ENCODE measurements at regions not wholly inside any gene's neighbourhood (a gene's known extent, or its start where the extent isn't known, plus 50 kb on each side); places are given as distances from the start of the nearest gene placed in this dataset.

DNA sequence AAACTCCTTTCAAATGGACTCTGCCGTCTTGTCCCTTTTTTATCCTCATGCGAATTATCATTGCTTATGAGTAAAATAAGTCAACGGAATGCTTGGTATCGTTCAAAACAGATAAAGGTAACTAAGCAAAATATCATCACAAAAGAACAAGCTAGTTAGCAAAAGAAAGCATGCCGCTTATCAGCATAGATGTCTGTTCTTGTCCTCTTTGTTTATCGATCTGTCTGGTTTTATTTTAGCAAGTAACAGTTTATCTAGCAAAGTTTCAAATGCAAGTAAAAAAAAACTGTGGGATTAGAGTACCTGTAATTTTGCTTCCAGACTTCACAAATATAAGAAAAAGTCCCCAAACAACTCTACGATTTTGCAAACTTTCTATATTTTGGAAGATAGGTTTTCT is 561.5 kb downstream of the USP25 start:
- DNase-seq (ENCODE audit: low read depth in 2 of 2, low spot score in 1 of 2) = no peak

- DNase-seq (ENCODE audit: low read depth in 2 of 2, low spot score in 1 of 2) = no peak
These were observed 564.3 kb downstream of the USP25 start for GRCh38 chr21:16294128-16294527.

DNA sequence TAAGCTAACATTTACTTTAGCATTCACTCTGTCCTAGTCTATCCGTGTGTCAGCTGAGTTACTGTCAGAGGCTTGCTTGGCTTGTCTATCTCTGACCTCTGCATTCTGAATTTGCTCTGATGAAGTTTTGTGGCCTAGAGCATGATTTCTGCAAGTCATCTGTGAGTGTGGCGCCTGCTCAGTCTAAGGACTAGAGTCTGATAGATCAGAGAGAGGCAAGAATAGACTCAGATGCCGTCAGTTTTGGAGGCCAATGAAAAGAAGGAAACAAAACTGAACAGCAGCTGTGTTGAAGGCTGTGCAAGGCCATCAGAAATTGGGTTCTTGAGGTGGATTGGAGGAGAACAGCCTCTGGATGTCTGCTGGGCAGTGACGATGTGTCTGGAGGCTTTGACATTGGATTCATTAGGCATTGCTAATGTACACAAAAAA is 573.1 kb downstream of the USP25 start:
- DNase-seq (ENCODE audit: low read depth in 2 of 2, low spot score in 1 of 2) = no peak

DNA sequence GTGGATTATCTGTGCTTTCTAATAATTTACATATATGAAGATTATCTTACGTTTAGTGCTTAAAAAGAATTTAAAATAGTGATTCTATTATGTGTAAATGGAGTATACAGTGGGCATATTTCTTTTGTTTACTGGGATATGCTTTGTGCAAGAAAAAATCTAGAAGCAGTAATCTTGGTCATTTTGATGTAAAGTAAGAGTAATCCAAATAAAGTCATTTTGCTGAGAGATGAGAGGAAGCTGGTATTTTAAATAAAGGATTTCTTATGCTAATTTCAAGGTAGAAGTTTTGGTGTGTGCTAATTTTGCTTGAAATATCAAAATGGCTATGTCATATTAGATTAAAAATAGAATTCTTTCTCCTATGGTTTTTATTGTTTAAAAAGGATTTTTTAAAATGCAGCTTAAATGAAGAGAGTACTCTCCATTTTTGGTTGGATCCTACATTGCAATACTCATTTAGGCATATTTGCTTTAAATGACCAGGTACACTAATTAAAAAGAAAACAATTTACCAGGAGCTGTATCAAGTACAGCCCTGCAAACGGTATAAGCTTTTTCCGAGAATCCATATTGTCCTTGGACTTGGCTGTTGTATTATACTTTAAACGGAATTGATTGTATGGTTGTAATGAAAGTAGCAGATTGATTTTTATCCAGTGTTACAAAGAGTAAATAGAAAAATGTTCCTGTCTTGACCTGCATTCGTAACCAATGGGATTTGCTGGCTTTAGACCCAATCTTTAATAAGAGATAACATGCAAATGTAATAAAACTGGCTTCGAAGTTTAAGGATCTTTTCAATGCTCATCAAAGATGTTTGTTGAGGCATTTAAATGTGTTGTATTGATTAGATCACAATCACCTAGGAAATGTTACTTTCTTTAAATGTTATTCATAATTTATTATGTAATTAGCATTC is 574.7 kb downstream of the USP25 start:
- no peak for DNase-seq (ENCODE audit: low read depth in 2 of 2, low spot score in 1 of 2)

DNA sequence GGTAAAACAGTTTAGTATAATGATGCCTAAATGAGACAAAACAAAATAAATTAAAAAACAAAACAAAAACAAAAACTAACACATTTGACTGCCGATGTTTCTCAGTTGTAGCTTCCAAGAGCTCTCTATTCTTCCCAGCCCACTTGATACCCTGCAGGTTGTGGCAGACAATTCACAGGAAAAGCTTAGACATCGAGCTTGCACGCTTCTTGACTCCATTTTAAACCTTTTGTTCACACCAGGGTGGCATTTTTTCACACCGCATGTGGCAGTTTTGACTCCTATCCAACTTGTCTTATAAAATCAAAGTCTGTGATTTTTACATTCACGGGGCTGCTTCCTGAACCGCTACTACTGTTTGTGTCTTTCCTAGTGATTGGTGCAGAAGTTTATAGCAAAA is 575.9 kb downstream of the USP25 start:
- no peak for DNase-seq (ENCODE audit: low read depth in 2 of 2, low spot score in 1 of 2)

DNA sequence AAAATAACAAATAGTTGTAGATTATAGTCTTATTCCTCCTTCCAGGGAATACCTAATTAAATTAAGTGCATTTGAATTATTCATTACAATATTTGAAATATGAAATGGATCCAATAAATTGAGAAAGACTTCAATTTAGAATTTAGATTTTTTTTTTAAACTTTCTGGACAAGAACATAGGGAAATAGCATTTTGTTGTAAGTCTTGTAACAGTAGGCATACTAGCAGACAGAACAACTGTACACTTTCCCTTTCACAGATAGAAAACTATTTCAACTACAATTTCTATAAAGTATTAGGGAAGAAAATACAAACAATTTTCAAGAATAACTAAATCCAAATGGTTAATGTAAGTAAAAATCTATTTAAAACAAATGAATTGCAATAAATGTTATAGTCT is 577.5 kb downstream of the USP25 start:
- no peak for DNase-seq (ENCODE audit: low read depth in 2 of 2, low spot score in 1 of 2)

- DNase-seq (ENCODE audit: low read depth in 2 of 2, low spot score in 1 of 2) = no peak
These were observed 578.5 kb downstream of the USP25 start for GRCh38 chr21:16308269-16308668.

- no peak for DNase-seq (ENCODE audit: low read depth in 2 of 2, low spot score in 1 of 2)
These were observed 579.6 kb downstream of the USP25 start for GRCh38 chr21:16309250-16309971.

- DNase-seq (ENCODE audit: low read depth in 2 of 2, low spot score in 1 of 2) = no peak
These were observed 580.4 kb downstream of the USP25 start for GRCh38 chr21:16310176-16310575.

DNA sequence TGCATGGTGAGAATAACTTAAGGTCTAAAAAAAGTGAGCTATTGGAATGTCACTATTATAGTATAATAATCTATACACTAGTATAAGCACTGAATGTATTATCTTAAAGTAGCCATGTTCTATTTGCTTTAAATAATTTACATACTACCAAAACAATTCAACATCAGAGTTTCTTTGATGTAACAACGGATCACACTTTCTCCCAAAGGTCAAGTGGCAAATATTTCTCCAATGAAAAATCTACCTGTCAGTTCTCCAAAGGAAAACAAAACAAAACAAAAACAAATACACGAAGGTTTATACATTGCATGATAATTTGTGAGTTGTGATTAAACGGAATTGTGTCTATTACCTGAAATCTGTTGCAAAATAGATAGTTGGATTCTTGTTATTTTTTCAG is 581.4 kb downstream of the USP25 start:
- no peak for DNase-seq (ENCODE audit: low read depth in 2 of 2, low spot score in 1 of 2)

GRCh38 chr21:16312321-16312720 is 582.5 kb downstream of the USP25 start:
- no peak for DNase-seq (ENCODE audit: low read depth in 2 of 2, low spot score in 1 of 2)

DNA sequence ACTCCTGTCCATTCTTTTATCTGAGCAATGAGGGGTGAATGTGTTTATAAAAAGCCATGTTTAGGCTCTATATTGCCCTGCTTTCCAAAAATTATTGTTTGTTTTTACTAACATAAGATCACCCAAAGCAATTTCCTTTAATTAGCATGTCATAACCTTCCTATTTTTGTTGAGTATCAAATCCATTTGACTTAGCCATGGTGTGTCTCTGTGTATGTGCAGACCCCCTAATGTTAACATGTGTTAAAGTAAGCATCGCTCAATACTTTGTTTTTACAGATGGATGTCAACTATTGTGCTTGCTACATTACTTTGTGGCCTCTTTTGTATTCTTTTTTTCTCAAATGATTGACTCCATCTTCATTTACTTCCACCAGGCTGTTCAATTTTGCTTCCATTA is 585.4 kb downstream of the USP25 start:
- no peak for DNase-seq (ENCODE audit: low read depth in 2 of 2, low spot score in 1 of 2)

- no peak for DNase-seq (ENCODE audit: low read depth in 2 of 2, low spot score in 1 of 2)
These were observed 589.0 kb downstream of the USP25 start for GRCh38 chr21:16318651-16319300.

DNA sequence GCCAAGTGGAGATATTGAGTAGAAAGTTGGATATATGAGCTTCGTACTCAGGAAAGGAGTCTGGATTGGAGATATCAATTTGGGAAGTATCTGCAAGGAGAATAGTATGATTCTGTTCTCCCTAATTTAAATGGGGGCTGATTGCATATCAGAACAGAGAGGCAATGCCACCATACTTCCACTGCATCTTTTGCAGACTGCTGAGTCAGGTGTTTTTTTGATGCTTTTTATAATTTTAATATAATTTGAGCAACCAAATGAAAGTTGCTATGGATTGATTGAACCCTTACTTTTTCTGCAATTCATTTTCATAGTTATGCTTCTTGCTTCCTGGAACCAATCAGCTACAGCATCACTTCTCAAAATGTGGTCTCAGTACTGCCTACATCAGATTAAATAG is 590.3 kb downstream of the USP25 start:
- no peak for DNase-seq (ENCODE audit: low read depth in 2 of 2, low spot score in 1 of 2)

DNA sequence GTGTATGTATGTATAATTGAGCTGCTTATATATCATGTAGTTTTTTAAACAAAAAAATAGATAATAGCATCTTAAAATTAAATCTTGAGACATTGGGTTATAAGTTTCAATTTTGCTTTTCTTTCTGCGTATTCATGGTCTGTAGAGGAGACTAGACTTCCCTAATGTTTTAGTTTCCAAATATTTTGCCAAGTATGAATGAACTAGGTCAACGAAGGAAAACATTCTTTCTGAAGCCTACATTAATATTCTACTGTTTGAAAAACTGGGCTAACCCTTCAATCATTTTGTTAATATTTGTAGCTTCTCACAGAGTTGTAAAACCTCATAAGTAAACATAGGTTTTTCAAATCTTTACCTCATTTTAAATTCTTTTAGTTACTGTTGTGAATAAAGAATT is 592.7 kb downstream of the USP25 start:
- no peak for DNase-seq (ENCODE audit: low read depth in 2 of 2, low spot score in 1 of 2)

DNA sequence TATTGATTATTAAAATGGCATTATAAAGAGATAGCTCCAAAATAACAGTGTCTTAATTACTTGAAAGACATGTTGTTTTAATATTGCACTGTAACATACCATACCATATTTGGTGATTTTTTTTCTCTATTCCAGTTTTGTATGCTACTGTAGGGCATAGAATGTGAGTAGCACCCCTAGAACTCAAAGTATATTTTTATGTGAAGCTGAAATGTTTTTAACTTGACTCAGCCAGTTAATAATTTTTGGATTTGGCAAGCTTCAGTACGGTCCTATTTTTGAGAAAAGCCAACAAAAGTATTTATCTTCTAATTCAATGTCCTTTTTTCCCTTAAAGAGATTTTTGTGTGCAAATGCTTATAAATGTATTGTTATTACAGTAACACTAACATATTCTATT is 593.8 kb downstream of the USP25 start:
- no peak for DNase-seq (ENCODE audit: low read depth in 2 of 2, low spot score in 1 of 2)

DNA sequence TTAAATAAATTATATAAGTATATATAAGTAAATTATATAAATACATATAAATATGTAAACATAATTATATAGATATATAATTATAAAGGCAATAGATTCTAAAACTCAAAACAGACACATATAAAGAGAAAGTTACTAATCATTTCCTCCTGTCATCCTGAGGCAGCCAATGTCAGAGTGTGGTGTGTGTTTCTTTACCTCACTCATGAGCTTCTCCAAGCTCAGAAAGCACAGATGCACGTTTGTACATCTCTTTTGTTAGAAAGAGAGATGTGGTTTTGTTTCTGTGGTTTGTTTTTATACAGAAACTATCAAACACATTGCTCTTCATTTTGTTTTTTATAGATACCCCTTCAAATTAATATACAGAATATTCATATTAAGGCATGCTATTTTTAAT is 594.8 kb downstream of the USP25 start:
- no peak for DNase-seq (ENCODE audit: low read depth in 2 of 2, low spot score in 1 of 2)

DNA sequence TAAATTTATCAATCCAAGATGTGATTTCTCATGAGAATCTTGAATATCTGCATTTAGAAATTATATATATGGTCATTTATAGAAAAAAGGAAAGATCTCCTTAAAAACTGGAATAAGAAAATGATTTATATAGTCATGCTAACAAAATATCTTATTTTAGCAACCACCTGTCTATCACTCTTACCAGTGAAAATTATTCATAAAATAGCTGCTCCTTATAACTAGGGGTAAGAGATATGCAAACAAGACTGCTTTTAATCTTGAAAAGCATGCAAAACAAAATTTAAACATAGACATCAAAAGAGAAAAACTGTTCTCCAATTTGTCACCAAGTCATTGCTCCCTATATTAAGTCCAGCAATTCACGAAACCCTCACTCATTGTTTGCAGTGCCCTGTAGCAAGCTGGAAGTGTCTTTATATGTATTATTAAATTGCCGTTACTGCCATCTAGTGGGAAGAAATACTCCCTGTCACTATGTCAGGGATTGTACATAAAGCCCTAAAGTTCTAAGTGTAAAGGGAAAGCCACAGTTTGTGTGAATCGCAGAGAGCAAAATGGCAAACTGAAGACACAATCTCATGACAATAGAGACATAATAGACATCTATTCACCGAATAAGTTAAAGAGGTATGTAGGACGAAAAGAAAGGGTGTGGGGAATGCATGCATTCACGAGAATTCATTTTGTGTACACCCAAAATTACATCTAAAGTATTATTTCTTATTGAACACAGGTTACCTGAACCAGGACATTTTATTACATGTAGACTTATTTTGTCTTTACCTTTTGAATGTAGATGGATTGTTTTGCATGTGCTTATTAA is 600.5 kb downstream of the USP25 start:
- no peak for DNase-seq (ENCODE audit: low read depth in 2 of 2, low spot score in 1 of 2)

DNA sequence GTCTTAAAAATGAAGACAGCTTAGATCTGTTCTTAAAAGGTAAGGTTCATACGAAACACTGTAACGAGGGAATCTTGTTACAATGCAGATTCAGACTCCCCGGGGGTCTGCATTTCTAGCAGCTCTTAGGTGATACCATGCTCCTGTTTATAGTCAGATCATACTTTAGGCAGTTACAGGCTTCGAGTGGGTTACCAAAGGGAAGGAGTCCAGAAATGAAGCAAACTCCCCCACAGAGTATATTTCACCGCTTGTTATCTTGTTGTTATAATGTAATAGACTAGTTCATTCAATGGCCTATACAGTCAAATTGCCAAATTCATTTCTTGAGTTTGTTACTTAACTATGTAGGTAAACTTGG is 601.1 kb downstream of the USP25 start:
- DNase-seq (ENCODE audit: low read depth in 2 of 2, low spot score in 1 of 2) = no peak

- no peak for DNase-seq (ENCODE audit: low read depth in 2 of 2, low spot score in 1 of 2)
These were observed 607.5 kb downstream of the USP25 start for GRCh38 chr21:16337266-16337665.

DNA sequence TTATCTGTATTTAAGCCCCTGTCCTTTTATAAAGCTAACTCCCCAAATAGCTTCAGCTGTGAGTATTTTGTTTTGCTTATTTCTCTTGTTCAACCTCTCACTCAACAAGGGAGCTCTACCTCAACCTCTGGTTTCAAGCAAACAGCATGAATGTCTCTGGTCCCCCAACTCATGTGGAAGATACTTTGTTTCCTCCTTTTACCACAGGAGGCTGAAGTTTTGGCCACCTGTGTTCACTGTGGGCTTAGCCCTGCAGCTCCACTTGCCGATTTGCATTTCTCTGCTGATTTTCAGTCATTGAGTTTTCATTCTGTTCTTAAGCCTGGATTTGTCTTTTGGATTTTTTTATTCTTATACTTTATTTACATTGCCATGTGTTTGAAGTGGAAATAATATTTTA is 613.1 kb downstream of the USP25 start:
- DNase-seq (ENCODE audit: low read depth in 2 of 2, low spot score in 1 of 2) = no peak

All from stimulated activated CD8-positive, alpha-beta memory T cell treated with anti-CD3 and anti-CD28 coated beads, Interleukin-4, amount 100 ng/mL, for 1 hour (primary cell).